C4-2B (cell line): ENCODE measurements at regions not wholly inside any gene's neighbourhood (a gene's known extent, or its start where the extent isn't known, plus 50 kb on each side); places are given as distances from the start of the nearest gene placed in this dataset.

Experiments used
- ZFX ChIP-seq: fragments of 450-650 bp; IDR thresholded peaks from 2 replicates; pipeline ENCODE4 v1.6.1; 2017
- TF ChIP-seq, protein P1 (sequence below): fragments of 450-650 bp; conservative IDR thresholded peaks from 2 replicates; pipeline ENCODE4 v1.5.1; 2017; ENCODE audit warnings: mild to moderate bottlenecking

- TF ChIP-seq, protein P1, sequence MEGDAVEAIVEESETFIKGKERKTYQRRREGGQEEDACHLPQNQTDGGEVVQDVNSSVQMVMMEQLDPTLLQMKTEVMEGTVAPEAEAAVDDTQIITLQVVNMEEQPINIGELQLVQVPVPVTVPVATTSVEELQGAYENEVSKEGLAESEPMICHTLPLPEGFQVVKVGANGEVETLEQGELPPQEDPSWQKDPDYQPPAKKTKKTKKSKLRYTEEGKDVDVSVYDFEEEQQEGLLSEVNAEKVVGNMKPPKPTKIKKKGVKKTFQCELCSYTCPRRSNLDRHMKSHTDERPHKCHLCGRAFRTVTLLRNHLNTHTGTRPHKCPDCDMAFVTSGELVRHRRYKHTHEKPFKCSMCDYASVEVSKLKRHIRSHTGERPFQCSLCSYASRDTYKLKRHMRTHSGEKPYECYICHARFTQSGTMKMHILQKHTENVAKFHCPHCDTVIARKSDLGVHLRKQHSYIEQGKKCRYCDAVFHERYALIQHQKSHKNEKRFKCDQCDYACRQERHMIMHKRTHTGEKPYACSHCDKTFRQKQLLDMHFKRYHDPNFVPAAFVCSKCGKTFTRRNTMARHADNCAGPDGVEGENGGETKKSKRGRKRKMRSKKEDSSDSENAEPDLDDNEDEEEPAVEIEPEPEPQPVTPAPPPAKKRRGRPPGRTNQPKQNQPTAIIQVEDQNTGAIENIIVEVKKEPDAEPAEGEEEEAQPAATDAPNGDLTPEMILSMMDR, result no peak
- TF ChIP-seq ZFX, result no peak
These were observed 903.8 kb downstream of the SLC4A3 start for GRCh38 chr2:220531216-220531615.
